Heart right ventricle (tissue), 16 donors: ENCODE measurements at regions not wholly inside any gene's neighbourhood (a gene's known extent, or its start where the extent isn't known, plus 50 kb on each side); places are given as distances from the start of the nearest gene placed in this dataset.
"Not testable (repeated sequence)": the region's sequence is repeated elsewhere in the genome, so short reads cannot be mapped to it uniquely, and the experiment has no call there.

Source experiments
- ATAC-seq, 8 donors: fragments of 200-7000 bp; cut with Tn5 transposase; one replicate each; pipeline ENCODE4 v1.9.1; 2020; ENCODE audit warnings: mild to moderate bottlenecking in 8 of 8, moderate library complexity in 8 of 8, moderate number of reproducible peaks in 1 of 8
- DNase-seq, 2 donors: peaks; one replicate each; pipeline ENCODE4 v3.0.0-alpha.2; 2020
- H3K27ac ChIP-seq, 10 donors: fragments of 200-600 bp; sonication (generic) in 2 of 10; one replicate each; pipeline versions ENCODE4 v1.5.0 to v1.8.0; 2020 to 2022; ENCODE audit warnings: mild to moderate bottlenecking in 3 of 10
- H3K27me3 ChIP-seq, 7 donors: fragments of 200-600 bp; one replicate each; pipeline ENCODE4 v1.8.0; 2021 to 2022; ENCODE audit warnings: mild to moderate bottlenecking in 2 of 7
- H3K36me3 ChIP-seq, 9 donors: fragments of 200-600 bp; sonication (generic) in 1 of 9; one replicate each; pipeline versions ENCODE4 v1.5.0 to v1.8.0; 2020 to 2022; ENCODE audit warnings: mild to moderate bottlenecking in 2 of 9
- H3K4me1 ChIP-seq, 9 donors: fragments of 200-600 bp; sonication (generic) in 1 of 9; one replicate each; pipeline versions ENCODE4 v1.5.0 to v1.8.0; 2020 to 2022; ENCODE audit warnings: mild to moderate bottlenecking in 4 of 9
- H3K4me3 ChIP-seq, 10 donors: fragments of 200-600 bp; sonication (generic) in 2 of 10; one replicate each; pipeline versions ENCODE4 v1.5.0 to v1.8.0; 2020 to 2022; ENCODE audit warnings: mild to moderate bottlenecking in 7 of 10, moderate library complexity in 2 of 10
- H3K9me3 ChIP-seq, 11 donors: fragments of 200-600 bp in 10 of 11; sonication (generic) in 2 of 11; one replicate each; pipeline versions ENCODE4 v1.5.0 to v1.8.0; 2013 to 2022; ENCODE audit warnings: mild to moderate bottlenecking in 2 of 11, control low read depth in 1 of 11, moderate library complexity in 1 of 11
- WGBS, 2 donors: extraction: QIAGEN DNeasy Blood & Tissue Kit; methylation state at CpG; one replicate each; pipeline ENCODE4 v1.1.7; 2013; ENCODE audit warnings: inconsistent platforms in 1 of 2; 5-methylcytosine and 5-hydroxymethylcytosine counted together
- intact Hi-C, 10 donors: fragments of 100-400 bp; cut with DNase I; formaldehyde crosslinking; loops; one replicate each; pipeline versions ENCODE4 v1.11.1 to v1.14.2; 2022
- TF ChIP-seq, protein P1 (sequence below), 9 donors: fragments of 200-600 bp; sonication (generic) in 2 of 9; IDR thresholded peaks; one replicate each; pipeline versions ENCODE4 v1.5.0 to v1.8.0; 2021 to 2022; ENCODE audit warnings: antibody characterized with exemption in 9 of 9, mild to moderate bottlenecking in 5 of 9, moderate library complexity in 1 of 9
- donor health status: Arrhythmogenic right ventricular cardiomyopathy.
- donor health status: ischemic (EF 13 %, LVEDD 7.1; RV severe dilation, severe dysfunction).
- donor health status: healthy with polysubstance abuse.
- donor health status: DM: no; HTN: yes; CAD: no.
- donor health status: DM: no; HTN: no; CAD: no.
- donor health status: ischemic (EF 25% LVEDD 6.9; RV normal size, moderate dysfunction).
- donor health status: ischemic (EF 25% LVEDD 5.7; RV mildly dilated, moderate dysfunction).
- donor health status: healthy.
- donor health status: DM: yes; HTN: yes; CAD: no.
- donor health status: Ischemic cardiomyopathy.
- donor health status: ischemic (EF 35%, LVEDD 5.7; RV mildly dilated, moderate dysfunction).
- donor health status: nonischemic (EF 11% LVEDD 7.7; RV severe dilation, severe dysfunction).
- donor health status: DM: yes; HTN: yes; CAD: no.
- donor health status: PGD.
- donor health status: ischemic (EF 29% LVEDD 5.4; RV normal size, mild dysfunction).
- donor health status: nonischemic (EF 23%, LVEDD 6.1; RV moderate dilation, normal function).

GRCh38 chr12:70078161-70078560 lies 165.1 kb upstream of the CNOT2 start:
- Histone ChIP-seq H3K27ac (no peak overlapping the region), H3K27me3 (no peaks in the 10 kb centered on the region), H3K36me3 (no peaks in the 10 kb centered on the region), H3K9me3 (no peaks in the 10 kb centered on the region), H3K4me3 (no peak overlapping the region), H3K4me1 (no peaks in the 10 kb centered on the region)
- DNase-seq: no peak
- ATAC-seq: no peak
- intact Hi-C loops: no loop called here
- 92 to 94% methylated on average over 2 of the region's 2 CpGs for WGBS, 2 donors
- TF ChIP-seq, protein P1, sequence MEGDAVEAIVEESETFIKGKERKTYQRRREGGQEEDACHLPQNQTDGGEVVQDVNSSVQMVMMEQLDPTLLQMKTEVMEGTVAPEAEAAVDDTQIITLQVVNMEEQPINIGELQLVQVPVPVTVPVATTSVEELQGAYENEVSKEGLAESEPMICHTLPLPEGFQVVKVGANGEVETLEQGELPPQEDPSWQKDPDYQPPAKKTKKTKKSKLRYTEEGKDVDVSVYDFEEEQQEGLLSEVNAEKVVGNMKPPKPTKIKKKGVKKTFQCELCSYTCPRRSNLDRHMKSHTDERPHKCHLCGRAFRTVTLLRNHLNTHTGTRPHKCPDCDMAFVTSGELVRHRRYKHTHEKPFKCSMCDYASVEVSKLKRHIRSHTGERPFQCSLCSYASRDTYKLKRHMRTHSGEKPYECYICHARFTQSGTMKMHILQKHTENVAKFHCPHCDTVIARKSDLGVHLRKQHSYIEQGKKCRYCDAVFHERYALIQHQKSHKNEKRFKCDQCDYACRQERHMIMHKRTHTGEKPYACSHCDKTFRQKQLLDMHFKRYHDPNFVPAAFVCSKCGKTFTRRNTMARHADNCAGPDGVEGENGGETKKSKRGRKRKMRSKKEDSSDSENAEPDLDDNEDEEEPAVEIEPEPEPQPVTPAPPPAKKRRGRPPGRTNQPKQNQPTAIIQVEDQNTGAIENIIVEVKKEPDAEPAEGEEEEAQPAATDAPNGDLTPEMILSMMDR (IDR thresholded peaks at IDR 0.05): no peak

DNA sequence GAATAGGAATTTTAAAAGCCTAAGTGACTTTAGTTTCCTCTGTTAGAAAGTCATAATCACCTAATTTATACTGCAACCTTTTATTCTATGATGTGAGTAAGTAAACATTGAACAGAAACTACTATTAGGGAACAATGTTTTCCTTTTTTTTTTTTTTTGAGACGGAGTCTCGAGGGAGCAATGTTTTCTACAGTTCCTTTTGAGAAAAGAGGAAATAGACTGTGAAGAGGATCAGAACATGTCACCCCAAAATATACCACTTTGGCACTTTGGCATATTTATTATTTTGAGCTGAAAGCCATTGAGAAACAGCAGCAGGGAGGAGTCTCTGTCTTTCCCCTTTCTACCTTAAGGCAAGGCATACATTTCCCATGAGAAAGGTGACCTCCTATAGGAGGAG lies 162.7 kb upstream of the CNOT2 start:
- no peaks in the 10 kb centered on the region for H3K27me3 ChIP-seq
- DNase-seq (no peak), ATAC-seq (no peak)
- no peak overlapping the region for H3K27ac ChIP-seq
- no peaks in the 10 kb centered on the region for H3K4me1 ChIP-seq
- H3K9me3 ChIP-seq: peaks cover 0 to 3% (median 0%) of the 10 kb centered on the region in 11 donors
- 63 to 66% methylated on average over 2 of the region's 2 CpGs for WGBS, 2 donors
- intact Hi-C loops: no loop called here
- no peaks in the 10 kb centered on the region for H3K36me3 ChIP-seq
- no peak overlapping the region for H3K4me3 ChIP-seq
- TF ChIP-seq, protein P1 (IDR thresholded peaks at IDR 0.05): no peak

DNA sequence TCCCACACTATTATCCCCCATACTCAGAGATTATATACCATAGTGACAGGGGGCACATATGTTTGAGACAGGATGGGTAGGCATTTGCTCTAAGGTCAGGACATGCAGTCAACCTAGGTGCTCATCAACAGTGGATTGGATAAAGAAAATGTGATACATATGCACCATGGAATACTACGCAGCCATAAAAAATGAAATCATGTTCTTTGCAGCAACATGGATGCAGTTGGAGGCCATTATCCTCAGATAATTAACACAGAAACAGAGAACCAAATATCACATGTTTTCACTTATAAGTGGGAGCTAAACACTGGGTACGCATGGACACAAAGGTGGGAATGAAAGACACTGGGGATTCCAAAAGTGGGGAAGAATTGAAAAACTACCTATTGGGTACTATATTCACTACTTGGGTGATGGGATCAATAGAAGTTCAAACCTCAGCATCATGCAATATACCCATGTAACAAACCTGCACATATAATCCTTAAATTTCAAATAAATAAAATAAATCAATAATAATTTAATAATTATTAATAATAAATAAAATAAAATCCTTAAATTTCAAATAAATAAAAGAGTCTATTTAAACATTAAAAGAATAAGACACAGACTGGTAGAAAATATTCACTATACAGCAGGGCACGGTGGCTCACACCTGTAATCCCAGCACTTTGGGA lies 160.1 kb upstream of the CNOT2 start:
- 67 to 95% methylated on average over 3 of the region's 3 CpGs for WGBS, 2 donors
- TF ChIP-seq, protein P1 (IDR thresholded peaks at IDR 0.05): no peak
- no peak overlapping the region for H3K4me3 ChIP-seq
- no peaks in the 10 kb centered on the region for H3K36me3 ChIP-seq
- ATAC-seq: no peak
- H3K4me1 ChIP-seq: no peaks in the 10 kb centered on the region
- no peak overlapping the region for H3K27ac ChIP-seq
- no peaks in the 10 kb centered on the region for H3K27me3 ChIP-seq
- H3K9me3 ChIP-seq: peaks cover 0 to 3% (median 0%) of the 10 kb centered on the region in 11 donors
- DNase-seq: no peak
- intact Hi-C loops: no loop called here

DNA sequence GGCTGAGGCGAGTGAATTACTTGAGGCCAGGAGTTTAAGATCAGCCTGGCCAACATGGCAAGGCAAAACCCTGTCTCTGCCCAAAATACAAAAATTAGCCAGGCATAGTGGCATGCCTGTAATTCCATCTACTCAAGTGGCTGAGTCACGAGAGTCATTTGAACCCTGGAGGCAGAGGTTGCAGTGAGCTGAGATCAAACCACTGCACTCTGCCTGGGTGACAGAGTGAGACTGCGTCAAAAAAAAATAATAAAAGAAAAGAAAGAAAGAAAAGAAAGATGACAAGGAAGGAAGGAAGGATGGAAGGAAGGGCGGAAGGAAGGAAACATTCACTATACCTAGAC lies 159.6 kb upstream of the CNOT2 start:
- intact Hi-C loops: no loop called here
- Histone ChIP-seq H3K27ac (no peak overlapping the region), H3K36me3 (no peaks in the 10 kb centered on the region), H3K4me3 (no peak overlapping the region), H3K27me3 (no peaks in the 10 kb centered on the region), H3K4me1 (no peaks in the 10 kb centered on the region), H3K9me3 (peaks cover 0 to 3% (median 0%) of the 10 kb centered on the region in 11 donors)
- TF ChIP-seq, protein P1 (IDR thresholded peaks at IDR 0.05): no peak
- ATAC-seq (no peak), DNase-seq (no peak)
- WGBS, 2 donors: 81 to 91% methylated on average over 4 of the region's 4 CpGs

- DNase-seq, intact Hi-C loops, H3K9me3 ChIP-seq, H3K27me3 ChIP-seq, H3K4me3 ChIP-seq, H3K27ac ChIP-seq, H3K4me1 ChIP-seq, ATAC-seq, H3K36me3 ChIP-seq: not testable (repeated sequence)
- 94 to 95% methylated on average over 8 of the region's 8 CpGs for WGBS, 2 donors
Observed at GRCh38 chr12:70086372-70086771, 156.9 kb upstream of the CNOT2 start.
